CD4-positive, alpha-beta T cell (primary cell): ENCODE measurements at regions not wholly inside any gene's neighbourhood (a gene's known extent, or its start where the extent isn't known, plus 50 kb on each side); places are given as distances from the start of the nearest gene placed in this dataset.

Source experiments
- ATAC-seq: fragments of 200-7000 bp; cut with Tn5 transposase; one replicate; pipeline ENCODE4 v1.10.0; 2022; ENCODE audit warnings: mild to moderate bottlenecking; ENCODE audit not compliant: poor library complexity
- CTCF ChIA-PET: fragments of 350-600 bp; sonication (Branson Sonifier 250); formaldehyde crosslinking; loops from one replicate; lab custom pipeline; 2021; ENCODE audit warnings: antibody characterized with exemption, inconsistent platforms; lab: Charles Lee
- POLR2A ChIA-PET: fragments of 350-600 bp; sonication (Branson Sonifier 250); formaldehyde crosslinking; loops from one replicate; lab custom pipeline; 2021; ENCODE audit warnings: antibody characterized with exemption, inconsistent platforms; lab: Charles Lee
- DNase-seq, 14 experiments: peaks; one replicate each; pipeline ENCODE4 v3.0.0-alpha.2; 2013 to 2020; ENCODE audit warnings: mixed read lengths in 2 of 14
- H3K27ac ChIP-seq, 2 donors: one replicate each; pipeline versions ENCODE4 v1.5.1 to v1.7.0; 2013; ENCODE audit warnings: low read length in 2 of 2, low read depth in 1 of 2, mild to moderate bottlenecking in 1 of 2
- H3K27me3 ChIP-seq, 2 experiments: 1 replicate in 1 of 2; 2 replicates in 1 of 2; pipeline versions ENCODE4 v1.6.1 to v1.7.0; 2013; ENCODE audit warnings: low read length in 2 of 2, control low read depth in 1 of 2, mild to moderate bottlenecking in 1 of 2, moderate library complexity in 1 of 2; ENCODE audit not compliant: insufficient read depth in 2 of 2, control insufficient read depth in 1 of 2
- H3K36me3 ChIP-seq: one replicate; pipeline ENCODE4 v1.6.1; 2013; ENCODE audit warnings: low read length, control low read depth; ENCODE audit not compliant: insufficient read depth
- H3K4me1 ChIP-seq: one replicate; pipeline ENCODE4 v1.6.1; 2013; ENCODE audit warnings: low read length, control low read depth; ENCODE audit not compliant: insufficient read depth
- H3K4me3 ChIP-seq: one replicate; pipeline ENCODE4 v1.5.1; 2013; ENCODE audit warnings: mild to moderate bottlenecking, low read length, moderate library complexity
- H3K9me3 ChIP-seq, 2 experiments: 1 replicate in 1 of 2; 2 replicates in 1 of 2; pipeline versions ENCODE4 v1.6.1 to v1.7.0; 2013; ENCODE audit warnings: low read length in 2 of 2, mild to moderate bottlenecking in 2 of 2, control low read depth in 1 of 2, moderate library complexity in 1 of 2; ENCODE audit not compliant: control insufficient read depth in 1 of 2, insufficient read depth in 1 of 2
- H3K27ac Mint-ChIP-seq: one replicate; pipeline ENCODE4 v1.8.0; 2020; ENCODE audit warnings: mixed read lengths
- H3K27me3 Mint-ChIP-seq: one replicate; pipeline ENCODE4 v1.8.0; 2021; ENCODE audit warnings: mixed read lengths
- H3K36me3 Mint-ChIP-seq: one replicate; pipeline ENCODE4 v1.8.0; 2021; ENCODE audit warnings: low read depth, mixed read lengths
- H3K4me1 Mint-ChIP-seq: one replicate; pipeline ENCODE4 v1.8.0; 2021; ENCODE audit warnings: low read depth, mixed read lengths
- H3K4me3 Mint-ChIP-seq: one replicate; pipeline ENCODE4 v1.8.0; 2020; ENCODE audit warnings: mild to moderate bottlenecking, mixed read lengths
- H3K9me3 Mint-ChIP-seq: one replicate; pipeline ENCODE4 v1.8.0; 2020; ENCODE audit warnings: mixed read lengths
- CTCF ChIP-seq: fragments of 200-600 bp; IDR thresholded peaks from one replicate; pipeline ENCODE4 v1.8.0; 2022; ENCODE audit warnings: antibody characterized with exemption, mild to moderate bottlenecking
- intact Hi-C, 2 experiments: fragments of 100-400 bp; cut with DNase I in 1 of 2; cut with micrococcal nuclease in 1 of 2; formaldehyde crosslinking; loops; one replicate each; pipeline versions ENCODE4 v1.15.1 to v1.9.0; 2023 to 2025; cut with DNase I, micrococcal nuclease

DNA sequence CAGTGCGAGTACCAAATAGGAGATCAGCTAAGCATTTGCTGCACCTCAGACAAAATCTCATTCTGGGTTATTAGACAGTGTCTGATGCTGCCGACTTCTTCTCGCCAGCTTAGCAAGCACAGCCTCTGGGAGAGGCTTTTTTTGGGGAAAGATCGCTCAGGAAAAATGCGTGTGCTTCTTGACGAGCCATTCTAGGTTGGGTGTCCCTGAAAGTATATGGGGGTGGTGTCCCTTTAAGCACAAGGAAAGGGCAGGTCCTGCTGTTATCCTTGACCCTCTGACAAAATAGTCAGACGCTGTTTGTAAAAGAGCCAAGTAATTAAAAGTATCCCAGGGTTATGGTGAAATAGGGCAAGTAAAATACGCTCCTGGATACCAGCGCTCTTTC is 540.1 kb upstream of the FZD8 start:
- Histone ChIP-seq H3K27ac (no peak overlapping the region), H3K9me3 (peaks cover 0 to 6% of the 10 kb centered on the region in 2 experiments)

DNA sequence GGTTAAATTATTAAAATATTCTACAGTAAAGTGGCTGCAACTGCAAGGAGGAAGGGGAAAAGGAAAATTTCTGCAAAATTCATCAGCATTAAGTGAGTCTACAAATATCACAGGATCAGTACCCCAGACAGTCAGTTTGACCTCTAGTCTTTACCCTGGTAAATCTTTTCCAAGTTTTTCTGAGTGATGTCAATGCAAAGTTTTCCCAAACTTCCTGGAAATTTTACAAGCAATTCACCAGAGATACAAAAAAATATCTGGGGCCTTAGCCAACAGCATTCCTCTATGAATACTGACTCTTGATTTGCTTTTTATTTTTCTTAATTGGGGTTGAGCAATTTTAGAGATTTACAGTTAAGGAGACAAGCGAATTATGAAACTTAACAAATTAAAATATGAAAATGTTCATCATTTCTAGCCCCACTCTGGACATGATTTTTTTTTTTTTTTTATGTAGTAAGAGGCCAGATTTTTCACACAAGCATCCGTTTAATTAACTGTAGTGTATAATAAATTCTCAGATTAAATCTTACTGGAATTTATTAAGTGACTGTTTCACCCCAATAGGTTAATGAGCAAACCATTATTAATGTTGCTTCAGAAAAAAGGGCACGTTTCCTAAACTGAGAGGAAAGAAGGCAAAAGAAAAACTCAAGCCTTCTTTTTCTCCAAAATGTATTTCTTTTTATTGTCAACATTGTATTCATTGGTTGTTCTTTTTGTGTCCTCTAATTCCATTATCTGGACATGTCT is 539.5 kb upstream of the FZD8 start:
- H3K9me3 Mint-ChIP-seq, result peaks cover 5% of the 10 kb centered on the region
- Histone ChIP-seq H3K36me3 (no peaks in the 10 kb centered on the region), H3K4me1 (no peaks in the 10 kb centered on the region), H3K27me3 (no peaks in the 10 kb centered on the region), H3K4me3 (no peak overlapping the region), H3K9me3 (peaks cover 0 to 6% of the 10 kb centered on the region in 2 experiments), H3K27ac (no peak overlapping the region)
- no peaks in the 10 kb centered on the region for H3K4me1 Mint-ChIP-seq
- intact Hi-C loops, result no loop called here
- no peaks in the 10 kb centered on the region for H3K36me3 Mint-ChIP-seq
- no peak for DNase-seq
- no peak for TF ChIP-seq CTCF
- H3K27ac Mint-ChIP-seq, result no peak overlapping the region
- CTCF ChIA-PET, result no interaction called here
- POLR2A ChIA-PET, result no interaction called here
- H3K4me3 Mint-ChIP-seq, result no peak overlapping the region
- ATAC-seq, result no peak
- H3K27me3 Mint-ChIP-seq, result no peaks in the 10 kb centered on the region

More for the DNA sequence above, 540.1 kb upstream of the FZD8 start:
- no peaks in the 10 kb centered on the region for H3K36me3 ChIP-seq
- H3K4me3 ChIP-seq, result no peak overlapping the region
- ChIA-PET POLR2A (no interaction called here), CTCF (no interaction called here)
- no peaks in the 10 kb centered on the region for H3K27me3 Mint-ChIP-seq
- H3K4me3 Mint-ChIP-seq, result no peak overlapping the region
- H3K27me3 ChIP-seq, result no peaks in the 10 kb centered on the region
- intact Hi-C loops, result no loop called here
- TF ChIP-seq CTCF, result no peak
- ATAC-seq (no peak), DNase-seq (no peak)
- no peaks in the 10 kb centered on the region for H3K4me1 Mint-ChIP-seq
- H3K27ac Mint-ChIP-seq, result no peak overlapping the region
- no peaks in the 10 kb centered on the region for H3K36me3 Mint-ChIP-seq
- H3K9me3 Mint-ChIP-seq, result peaks cover 6% of the 10 kb centered on the region
- H3K4me1 ChIP-seq, result no peaks in the 10 kb centered on the region

GRCh38 chr10:36178616-36179015 is 536.5 kb upstream of the FZD8 start:
- intact Hi-C loops, result no loop called here
- Histone ChIP-seq H3K27ac (no peak overlapping the region), H3K4me1 (no peaks in the 10 kb centered on the region), H3K36me3 (no peaks in the 10 kb centered on the region), H3K27me3 (no peaks in the 10 kb centered on the region), H3K9me3 (no peaks in the 10 kb centered on the region), H3K4me3 (no peak overlapping the region)
- ATAC-seq (no peak), DNase-seq (no peak)
- no peak for TF ChIP-seq CTCF
- CTCF ChIA-PET, result no interaction called here
- Mint-ChIP-seq H3K27me3 (no peaks in the 10 kb centered on the region), H3K9me3 (peaks cover 3% of the 10 kb centered on the region), H3K4me3 (no peak overlapping the region), H3K36me3 (no peaks in the 10 kb centered on the region), H3K4me1 (no peaks in the 10 kb centered on the region), H3K27ac (no peak overlapping the region)
- POLR2A ChIA-PET, result no interaction called here
